Left ventricle myocardium inferior (tissue), 1 donor: ENCODE measurements at regions not wholly inside any gene's neighbourhood (a gene's known extent, or its start where the extent isn't known, plus 50 kb on each side); places are given as distances from the start of the nearest gene placed in this dataset.
"Not testable (repeated sequence)": the region's sequence is repeated elsewhere in the genome, so short reads cannot be mapped to it uniquely, and the experiment has no call there.

Source experiments
- DNase-seq: peaks from one replicate; pipeline ENCODE4 v3.0.0-alpha.2; 2020
- H3K27ac ChIP-seq: fragments of 200-600 bp; replicated peaks from 2 replicates; pipeline ENCODE4 v1.8.0; 2021
- H3K27me3 ChIP-seq: fragments of 200-600 bp; 2 replicates; pipeline ENCODE4 v1.8.0; 2021; ENCODE audit warnings: low read depth
- H3K36me3 ChIP-seq: fragments of 200-600 bp; 2 replicates; pipeline ENCODE4 v1.8.0; 2021
- H3K4me1 ChIP-seq: fragments of 200-600 bp; 2 replicates; pipeline ENCODE4 v1.8.0; 2021
- H3K4me3 ChIP-seq: fragments of 200-600 bp; 2 replicates; pipeline ENCODE4 v1.8.0; 2021; ENCODE audit warnings: mild to moderate bottlenecking, moderate library complexity
- H3K9me3 ChIP-seq: fragments of 200-600 bp; replicated peaks from 2 replicates; pipeline ENCODE4 v1.8.0; 2021
- CTCF ChIP-seq: fragments of 200-600 bp; IDR thresholded peaks from 2 replicates; pipeline ENCODE4 v1.8.0; 2021; ENCODE audit warnings: antibody characterized with exemption, mild to moderate bottlenecking, borderline replicate concordance
- intact Hi-C: fragments of 100-400 bp; cut with micrococcal nuclease; formaldehyde crosslinking; loops from one replicate; pipeline ENCODE4 v1.11.0; 2022
- donor health status: DM: no; HTN: yes; CAD: no; lungs with severe emphysema.

GRCh38 chr4:19187096-19187495, 1064.6 kb upstream of the SLIT2 start:
- Histone ChIP-seq H3K36me3 (no peaks in the 10 kb centered on the region), H3K27ac (no peak overlapping the region), H3K9me3 (no peaks in the 10 kb centered on the region), H3K4me3 (no peak overlapping the region), H3K4me1 (no peaks in the 10 kb centered on the region), H3K27me3 (no peaks in the 10 kb centered on the region)
- TF ChIP-seq CTCF: no peak
- intact Hi-C loops: no loop called here
- no peak for DNase-seq

DNA sequence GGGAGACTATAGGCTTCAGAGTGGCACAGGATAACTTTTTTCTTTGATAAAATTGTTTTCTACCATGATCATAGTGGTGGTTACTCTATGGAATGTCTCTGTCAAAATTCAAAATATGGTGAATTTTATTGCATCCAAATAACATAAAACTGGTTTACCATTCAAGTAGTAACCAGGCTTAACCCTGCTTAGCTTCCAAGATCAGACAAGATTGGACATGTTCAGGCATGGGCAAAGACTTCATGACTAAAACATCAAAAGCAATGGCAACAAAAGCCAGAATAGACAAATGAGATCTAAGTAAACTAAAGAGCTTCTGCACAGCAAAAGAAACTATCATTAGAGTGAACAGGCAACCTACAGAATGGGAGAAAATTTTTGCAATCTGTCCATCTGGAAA, 1070.1 kb upstream of the SLIT2 start:
- H3K4me3 ChIP-seq, H3K4me1 ChIP-seq, H3K27me3 ChIP-seq, H3K36me3 ChIP-seq, H3K27ac ChIP-seq, DNase-seq, intact Hi-C loops, H3K9me3 ChIP-seq: not testable (repeated sequence)

DNA sequence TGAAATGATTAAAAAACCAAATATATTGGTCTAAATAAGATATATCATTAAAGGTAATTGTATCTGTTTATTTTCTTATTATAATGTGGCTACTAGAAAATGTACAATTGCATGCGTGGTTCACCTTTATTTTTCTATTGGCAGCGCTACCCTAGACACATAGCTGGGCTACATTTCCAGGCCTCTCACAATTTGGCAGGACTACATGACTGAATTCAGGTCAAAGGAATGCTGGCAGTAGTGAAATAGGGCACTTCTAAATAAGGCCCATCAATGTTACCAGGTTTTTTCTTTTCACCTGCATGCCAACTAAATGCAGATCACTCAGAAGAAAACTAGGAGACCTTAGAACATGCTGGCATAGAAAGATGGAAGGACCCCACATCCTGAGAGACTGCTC, 1072.9 kb upstream of the SLIT2 start:
- no peak overlapping the region for H3K27ac ChIP-seq
- H3K36me3 ChIP-seq: no peaks in the 10 kb centered on the region
- H3K9me3 ChIP-seq: no peaks in the 10 kb centered on the region
- no peak for DNase-seq
- no peaks in the 10 kb centered on the region for H3K4me1 ChIP-seq
- no peaks in the 10 kb centered on the region for H3K27me3 ChIP-seq
- no peak for TF ChIP-seq CTCF
- H3K4me3 ChIP-seq: no peak overlapping the region
- intact Hi-C loops: no loop called here

DNA sequence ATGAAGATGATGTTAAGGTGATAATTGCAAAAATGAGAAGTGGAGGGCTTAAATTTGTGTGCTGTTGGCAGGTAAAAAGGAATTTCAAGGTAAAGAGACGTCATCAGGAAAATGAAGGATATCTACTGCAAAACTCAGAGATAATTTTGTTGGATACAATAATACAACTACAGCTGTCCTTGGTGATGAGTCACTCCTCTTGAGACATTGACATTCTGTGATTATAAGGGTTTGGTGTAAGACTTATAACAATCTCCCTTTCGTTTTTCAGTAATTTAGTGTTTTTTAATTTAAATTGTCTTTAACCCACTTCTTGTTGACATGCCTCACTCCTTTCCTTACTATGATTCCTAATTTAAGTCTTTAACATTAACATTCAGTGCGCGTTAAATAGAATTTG, 1074.1 kb upstream of the SLIT2 start:
- Histone ChIP-seq H3K27ac (no peak overlapping the region), H3K36me3 (no peaks in the 10 kb centered on the region), H3K4me3 (no peak overlapping the region), H3K4me1 (no peaks in the 10 kb centered on the region), H3K27me3 (no peaks in the 10 kb centered on the region), H3K9me3 (no peaks in the 10 kb centered on the region)
- no peak for TF ChIP-seq CTCF
- no peak for DNase-seq
- intact Hi-C loops: no loop called here

DNA sequence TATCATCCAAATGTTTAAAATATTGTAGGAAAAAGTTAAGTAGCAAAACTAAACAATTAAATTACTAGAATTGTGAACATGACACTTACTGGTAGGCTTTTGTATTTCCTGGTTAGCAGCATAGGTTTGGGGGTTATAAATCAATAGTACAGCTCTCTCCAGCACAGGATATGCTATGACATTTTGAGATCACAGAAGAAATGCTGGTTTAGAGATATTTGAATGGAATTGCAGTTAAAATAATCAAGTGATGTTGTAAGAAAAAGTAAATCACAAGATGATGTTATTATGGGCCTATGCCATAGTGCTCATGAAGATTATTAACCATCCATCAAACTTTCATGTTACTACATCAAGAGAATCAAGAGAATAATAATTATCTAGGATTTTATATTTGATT, 1079.9 kb upstream of the SLIT2 start:
- no peak for TF ChIP-seq CTCF
- intact Hi-C loops: no loop called here
- no peak overlapping the region for H3K4me3 ChIP-seq
- no peak for DNase-seq
- H3K27ac ChIP-seq: no peak overlapping the region
- H3K27me3 ChIP-seq: no peaks in the 10 kb centered on the region
- H3K4me1 ChIP-seq: no peaks in the 10 kb centered on the region
- H3K9me3 ChIP-seq: no peaks in the 10 kb centered on the region
- H3K36me3 ChIP-seq: no peaks in the 10 kb centered on the region

- Histone ChIP-seq H3K9me3 (no peaks in the 10 kb centered on the region), H3K27me3 (no peaks in the 10 kb centered on the region), H3K36me3 (no peaks in the 10 kb centered on the region), H3K4me3 (no peak overlapping the region), H3K27ac (no peak overlapping the region), H3K4me1 (no peaks in the 10 kb centered on the region)
- no peak for TF ChIP-seq CTCF
- no peak for DNase-seq
- intact Hi-C loops: no loop called here
These were observed 1084.4 kb upstream of the SLIT2 start for GRCh38 chr4:19167311-19167710.
